ENCODE measurements at regions not wholly inside any gene's neighbourhood (a gene's known extent, or its start where the extent isn't known, plus 50 kb on each side); places are given as distances from the start of the nearest gene placed in this dataset.

DNA sequence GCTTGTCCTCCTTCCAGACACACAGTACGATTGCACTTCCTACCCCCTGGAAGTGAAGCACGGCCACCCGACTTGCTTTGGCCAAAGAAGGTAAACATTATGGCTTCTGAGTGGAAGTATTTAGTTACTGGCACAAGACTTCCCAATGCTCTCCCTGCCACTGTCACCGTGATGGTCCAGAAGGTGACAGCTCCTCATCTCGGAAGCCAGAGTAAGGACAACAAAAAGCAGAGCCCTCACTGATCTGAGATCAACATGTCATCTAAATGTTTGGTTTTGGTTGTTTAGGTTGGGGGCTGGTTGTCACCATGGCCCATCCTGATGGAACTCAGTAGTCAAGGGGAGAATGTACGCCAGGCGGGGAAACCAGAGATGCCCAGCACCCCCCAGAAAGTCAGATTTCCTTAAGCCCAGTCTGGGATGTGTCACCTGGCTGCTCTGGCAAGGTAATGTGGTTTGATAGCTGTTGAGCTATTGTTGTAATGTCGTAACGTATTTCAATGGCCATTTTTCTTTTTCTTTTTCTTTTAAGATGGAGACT lies 170.1 kb upstream of the ZNF536 start:
- Mint-ChIP-seq H3K9me3 (peaks cover 3% of the 10 kb centered on the region), H3K27me3 (peaks cover 7% of the 10 kb centered on the region), H3K4me3 (no peak overlapping the region), H3K27ac (no peak overlapping the region), H3K36me3 (ENCODE audit: low read depth) (no peaks in the 10 kb centered on the region), H3K4me1 (ENCODE audit: low read depth) (no peaks in the 10 kb centered on the region)
- H3K27ac ChIP-seq (ENCODE audit: low read depth in 1 of 2, low read length in 2 of 2) = no peak overlapping the region
- H3K4me1 ChIP-seq (ENCODE audit: insufficient read depth, low read length) = no peaks in the 10 kb centered on the region
- intact Hi-C loops (cut with DNase I, micrococcal nuclease) = no loop called here
- POLR2A ChIA-PET = no interaction called here
- H3K27me3 ChIP-seq (ENCODE audit: control insufficient read depth in 1 of 2, insufficient read depth in 2 of 2, low read length in 2 of 2) = no peaks in the 10 kb centered on the region
- CTCF ChIA-PET = no interaction called here
- H3K9me3 ChIP-seq (ENCODE audit: control insufficient read depth in 1 of 2, insufficient read depth in 1 of 2, low read length in 2 of 2) = peaks cover 0 to 4% of the 10 kb centered on the region in 2 experiments
- no peak for ATAC-seq (ENCODE audit: poor library complexity)
- H3K36me3 ChIP-seq (ENCODE audit: insufficient read depth, low read length) = no peaks in the 10 kb centered on the region
- no peak overlapping the region for H3K4me3 ChIP-seq (ENCODE audit: low read length)
- DNase-seq = no peak
- TF ChIP-seq, protein P1, sequence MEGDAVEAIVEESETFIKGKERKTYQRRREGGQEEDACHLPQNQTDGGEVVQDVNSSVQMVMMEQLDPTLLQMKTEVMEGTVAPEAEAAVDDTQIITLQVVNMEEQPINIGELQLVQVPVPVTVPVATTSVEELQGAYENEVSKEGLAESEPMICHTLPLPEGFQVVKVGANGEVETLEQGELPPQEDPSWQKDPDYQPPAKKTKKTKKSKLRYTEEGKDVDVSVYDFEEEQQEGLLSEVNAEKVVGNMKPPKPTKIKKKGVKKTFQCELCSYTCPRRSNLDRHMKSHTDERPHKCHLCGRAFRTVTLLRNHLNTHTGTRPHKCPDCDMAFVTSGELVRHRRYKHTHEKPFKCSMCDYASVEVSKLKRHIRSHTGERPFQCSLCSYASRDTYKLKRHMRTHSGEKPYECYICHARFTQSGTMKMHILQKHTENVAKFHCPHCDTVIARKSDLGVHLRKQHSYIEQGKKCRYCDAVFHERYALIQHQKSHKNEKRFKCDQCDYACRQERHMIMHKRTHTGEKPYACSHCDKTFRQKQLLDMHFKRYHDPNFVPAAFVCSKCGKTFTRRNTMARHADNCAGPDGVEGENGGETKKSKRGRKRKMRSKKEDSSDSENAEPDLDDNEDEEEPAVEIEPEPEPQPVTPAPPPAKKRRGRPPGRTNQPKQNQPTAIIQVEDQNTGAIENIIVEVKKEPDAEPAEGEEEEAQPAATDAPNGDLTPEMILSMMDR (IDR thresholded peaks at IDR 0.05) = no peak

DNA sequence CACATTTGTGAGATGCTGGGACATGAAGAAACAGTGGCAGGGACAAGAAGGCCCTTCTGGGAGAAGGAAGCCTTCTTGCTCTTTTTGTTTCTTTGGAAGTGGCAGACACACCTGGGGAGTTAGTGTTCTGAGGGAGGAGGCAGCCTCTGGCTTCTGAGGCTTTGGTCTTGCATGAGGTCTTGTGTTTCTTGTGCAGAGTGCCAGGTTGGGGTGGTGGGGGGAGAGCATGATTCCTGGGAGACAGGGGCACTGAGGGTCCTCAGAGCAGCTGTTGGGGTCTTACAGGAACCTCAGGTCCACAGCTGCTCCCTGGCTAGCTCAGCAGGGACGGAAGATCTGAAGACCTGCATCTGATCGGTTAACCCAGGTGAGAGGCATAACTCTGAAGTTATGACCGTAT lies 167.5 kb upstream of the ZNF536 start:
- DNase-seq (no peak), ATAC-seq (ENCODE audit: poor library complexity) (no peak)
- intact Hi-C loops (cut with DNase I, micrococcal nuclease) = no loop called here
- CTCF ChIA-PET = no interaction called here
- H3K4me3 Mint-ChIP-seq = no peak overlapping the region
- Histone ChIP-seq H3K4me3 (ENCODE audit: low read length) (no peak overlapping the region), H3K27me3 (ENCODE audit: control insufficient read depth in 1 of 2, insufficient read depth in 2 of 2, low read length in 2 of 2) (no peaks in the 10 kb centered on the region), H3K4me1 (ENCODE audit: insufficient read depth, low read length) (no peaks in the 10 kb centered on the region), H3K9me3 (ENCODE audit: control insufficient read depth in 1 of 2, insufficient read depth in 1 of 2, low read length in 2 of 2) (peaks cover 0 to 16% of the 10 kb centered on the region in 2 experiments), H3K36me3 (ENCODE audit: insufficient read depth, low read length) (no peaks in the 10 kb centered on the region), H3K27ac (ENCODE audit: low read depth in 1 of 2, low read length in 2 of 2) (no peak overlapping the region)
- H3K4me1 Mint-ChIP-seq (ENCODE audit: low read depth) = no peaks in the 10 kb centered on the region
- POLR2A ChIA-PET = no interaction called here
- no peaks in the 10 kb centered on the region for H3K36me3 Mint-ChIP-seq (ENCODE audit: low read depth)
- TF ChIP-seq, protein P1 (IDR thresholded peaks at IDR 0.05) = no peak
- H3K27me3 Mint-ChIP-seq = peaks cover 9% of the 10 kb centered on the region
- H3K9me3 Mint-ChIP-seq = no peaks in the 10 kb centered on the region
- no peak overlapping the region for H3K27ac Mint-ChIP-seq

DNA sequence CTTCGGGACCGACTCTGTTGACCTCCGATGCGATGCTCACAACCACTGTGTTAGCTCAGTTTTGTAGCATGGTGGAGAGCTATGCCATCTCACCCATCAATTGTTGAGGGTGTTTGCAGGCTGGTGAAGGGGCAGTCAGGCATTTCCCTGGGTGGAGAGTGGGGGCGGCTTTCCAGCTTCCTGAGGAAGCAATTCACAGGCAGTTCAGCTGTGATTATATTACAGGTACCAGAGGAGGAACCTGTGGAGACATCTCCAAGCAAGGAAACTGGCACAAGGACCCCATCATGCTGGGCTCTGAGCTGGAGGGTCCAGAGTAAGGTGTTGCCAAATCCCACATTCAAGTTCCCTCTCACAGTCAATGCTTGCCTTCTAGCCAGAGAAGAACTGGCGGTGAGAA lies 166.0 kb upstream of the ZNF536 start:
- ChIA-PET CTCF (interaction anchor here (0.5 kb wide), 1 partner anchor 1079 kb away, joined by 3 read pairs; no protein-coding TSS in a partner anchor), POLR2A (no interaction called here)
- intact Hi-C loops (cut with DNase I, micrococcal nuclease) = no loop called here
- no peaks in the 10 kb centered on the region for H3K4me1 Mint-ChIP-seq (ENCODE audit: low read depth)
- Histone ChIP-seq H3K4me3 (ENCODE audit: low read length) (no peak overlapping the region), H3K36me3 (ENCODE audit: insufficient read depth, low read length) (no peaks in the 10 kb centered on the region), H3K9me3 (ENCODE audit: control insufficient read depth in 1 of 2, insufficient read depth in 1 of 2, low read length in 2 of 2) (peaks cover 0 to 23% of the 10 kb centered on the region in 2 experiments), H3K4me1 (ENCODE audit: insufficient read depth, low read length) (no peaks in the 10 kb centered on the region), H3K27ac (ENCODE audit: low read depth in 1 of 2, low read length in 2 of 2) (no peak overlapping the region), H3K27me3 (ENCODE audit: control insufficient read depth in 1 of 2, insufficient read depth in 2 of 2, low read length in 2 of 2) (no peaks in the 10 kb centered on the region)
- no peak overlapping the region for H3K4me3 Mint-ChIP-seq
- no peak overlapping the region for H3K27ac Mint-ChIP-seq
- DNase-seq (no peak), ATAC-seq (ENCODE audit: poor library complexity) (no peak)
- H3K36me3 Mint-ChIP-seq (ENCODE audit: low read depth) = no peaks in the 10 kb centered on the region
- H3K9me3 Mint-ChIP-seq = no peaks in the 10 kb centered on the region
- H3K27me3 Mint-ChIP-seq = peaks cover 14% of the 10 kb centered on the region
- TF ChIP-seq, protein P1 (IDR thresholded peaks at IDR 0.05) = no peak

Measured in CD4-positive, alpha-beta T cell (primary cell).